GM23338 (cell line): ENCODE measurements at regions not wholly inside any gene's neighbourhood (a gene's known extent, or its start where the extent isn't known, plus 50 kb on each side); places are given as distances from the start of the nearest gene placed in this dataset.

Source experiments
- ATAC-seq: fragments of 200-7000 bp; cut with Tn5 transposase; 3 replicates; pipeline ENCODE4 v1.9.1; 2020
- DNase-seq: peaks from one replicate; pipeline ENCODE4 v3.0.0-alpha.2; 2015; ENCODE audit warnings: low spot score
- H2AFZ ChIP-seq: fragments of 200-600 bp; sonication (generic); 2 replicates; pipeline ENCODE4 v1.8.0; 2016; ENCODE audit warnings: antibody characterized with exemption, mild to moderate bottlenecking, moderate library complexity
- H3F3A ChIP-seq: fragments of 200-600 bp; sonication (generic); replicated peaks from 2 replicates; pipeline ENCODE4 v1.8.0; 2017; ENCODE audit warnings: antibody characterized with exemption, mixed run types, low read depth
- H3K27ac ChIP-seq: fragments of 200-600 bp; sonication (generic); 2 replicates; pipeline ENCODE4 v1.6.1; 2016; ENCODE audit warnings: low read depth
- H3K27me3 ChIP-seq: fragments of 200-600 bp; sonication (generic); 2 replicates; pipeline ENCODE4 v1.8.0; 2016; ENCODE audit warnings: mild to moderate bottlenecking, mixed run types, moderate library complexity; ENCODE audit not compliant: insufficient read depth
- H3K36me3 ChIP-seq: fragments of 200-600 bp; sonication (generic); 2 replicates; pipeline ENCODE4 v1.8.0; 2016; ENCODE audit warnings: mild to moderate bottlenecking; ENCODE audit not compliant: insufficient read depth
- H3K4me1 ChIP-seq: fragments of 200-600 bp; sonication (generic); 2 replicates; pipeline ENCODE4 v1.8.0; 2016; ENCODE audit warnings: mild to moderate bottlenecking, moderate library complexity; ENCODE audit not compliant: insufficient read depth
- H3K4me2 ChIP-seq: fragments of 200-600 bp; sonication (generic); 2 replicates; pipeline ENCODE4 v1.7.1; 2017; ENCODE audit warnings: mixed run types
- H3K4me3 ChIP-seq: fragments of 200-600 bp; sonication (generic); 2 replicates; pipeline ENCODE4 v1.6.1; 2016; ENCODE audit warnings: mixed run types
- H3K79me2 ChIP-seq: fragments of 200-600 bp; sonication (generic); replicated peaks from 2 replicates; pipeline ENCODE4 v1.8.0; 2017; ENCODE audit warnings: mild to moderate bottlenecking; ENCODE audit not compliant: insufficient read depth
- H3K9me2 ChIP-seq: fragments of 200-600 bp; sonication (generic); 2 replicates; pipeline ENCODE4 v1.8.0; 2017; ENCODE audit not compliant: insufficient read depth
- H4K20me1 ChIP-seq: fragments of 200-600 bp; sonication (generic); replicated peaks from 2 replicates; pipeline ENCODE4 v1.8.0; 2017; ENCODE audit warnings: mild to moderate bottlenecking; ENCODE audit not compliant: insufficient read depth
- H3K27ac Mint-ChIP-seq: 2 replicates; pipeline ENCODE4 v1.8.0; 2020; ENCODE audit warnings: inconsistent platforms, mild to moderate bottlenecking, moderate library complexity, mixed read lengths
- H3K27me3 Mint-ChIP-seq: 3 replicates; pipeline ENCODE4 v1.8.0; 2022; ENCODE audit warnings: low read depth, mild to moderate bottlenecking, moderate library complexity, mixed read lengths, inconsistent platforms; ENCODE audit not compliant: insufficient read depth, poor library complexity
- H3K36me3 Mint-ChIP-seq: 3 replicates; pipeline ENCODE4 v1.8.0; 2021; ENCODE audit warnings: low read depth, mild to moderate bottlenecking, inconsistent platforms, moderate library complexity, mixed read lengths
- H3K4me1 Mint-ChIP-seq: 3 replicates; pipeline ENCODE4 v1.8.0; 2020; ENCODE audit warnings: mild to moderate bottlenecking, inconsistent platforms, mixed read lengths
- H3K4me3 Mint-ChIP-seq: 3 replicates; pipeline ENCODE4 v1.8.0; 2021; ENCODE audit warnings: moderate library complexity, mild to moderate bottlenecking, inconsistent platforms, mixed read lengths
- H3K9me3 Mint-ChIP-seq: 3 replicates; pipeline ENCODE4 v1.8.0; 2020; ENCODE audit warnings: moderate library complexity, mild to moderate bottlenecking, inconsistent platforms, mixed read lengths
- CREB1 ChIP-seq: fragments of 250-450 bp; sonication (Bioruptor Pico); IDR thresholded peaks from 2 replicates; pipeline ENCODE4 v1.5.0; 2020; ENCODE audit warnings: low read depth, mild to moderate bottlenecking, moderate library complexity
- EZH2 ChIP-seq: fragments of 200-600 bp; sonication (generic); IDR thresholded peaks from one replicate; pipeline ENCODE4 v1.8.0; 2017; ENCODE audit warnings: antibody characterized with exemption, mild to moderate bottlenecking, low read depth; ENCODE audit not compliant: unreplicated experiment
- EZH2phosphoT487 ChIP-seq: fragments of 200-600 bp; sonication (generic); IDR thresholded peaks from one replicate; pipeline ENCODE4 v1.8.1; 2018; ENCODE audit warnings: antibody characterized with exemption; ENCODE audit not compliant: unreplicated experiment
- JUNB ChIP-seq: IDR thresholded peaks from one replicate; pipeline ENCODE4 v1.6.1; 2016; ENCODE audit warnings: antibody characterized with exemption; ENCODE audit not compliant: unreplicated experiment
- NANOG ChIP-seq: IDR thresholded peaks from 2 replicates; pipeline ENCODE4 v1.6.1; 2016; ENCODE audit warnings: antibody characterized with exemption, borderline replicate concordance
- POLR2AphosphoS5 ChIP-seq: IDR thresholded peaks from 2 replicates; pipeline ENCODE4 v1.6.1; 2016; ENCODE audit warnings: antibody characterized with exemption, low read depth
- STAT1 ChIP-seq: IDR thresholded peaks from one replicate; pipeline ENCODE4 v1.6.1; 2016; ENCODE audit warnings: antibody characterized with exemption; ENCODE audit not compliant: unreplicated experiment
- ZNF114 ChIP-seq: fragments of 250-450 bp; sonication (Bioruptor Pico); IDR thresholded peaks from 2 replicates; pipeline ENCODE4 v1.5.0; 2020; ENCODE audit warnings: mild to moderate bottlenecking, moderate library complexity
- ZNF331 ChIP-seq: fragments of 250-450 bp; sonication (Bioruptor Pico); IDR thresholded peaks from 2 replicates; pipeline ENCODE4 v1.5.0; 2020; ENCODE audit warnings: low read depth, mild to moderate bottlenecking, moderate library complexity
- TF ChIP-seq, protein P1 (sequence below): IDR thresholded peaks from 2 replicates; pipeline ENCODE4 v1.6.1; 2016; ENCODE audit warnings: antibody characterized with exemption
- TF ChIP-seq, protein P2 (sequence below), 2 experiments: fragments of 200-600 bp in 1 of 2; sonication (generic) in 1 of 2; conservative IDR thresholded peaks; 2 replicates each; pipeline versions ENCODE4 v1.5.1 to v1.6.1; 2016 to 2017; ENCODE audit warnings: antibody characterized with exemption in 2 of 2, low read depth in 2 of 2, mild to moderate bottlenecking in 2 of 2, moderate library complexity in 1 of 2
- TF ChIP-seq, protein P3 (sequence below): fragments of 250-450 bp; sonication (Bioruptor Pico); IDR thresholded peaks from 2 replicates; pipeline ENCODE4 v1.5.0; 2020; ENCODE audit warnings: mild to moderate bottlenecking, moderate library complexity
- TF ChIP-seq, protein P4 (sequence below): IDR thresholded peaks from one replicate; pipeline ENCODE4 v1.6.1; 2018; ENCODE audit warnings: antibody characterized with exemption; ENCODE audit not compliant: unreplicated experiment

DNA sequence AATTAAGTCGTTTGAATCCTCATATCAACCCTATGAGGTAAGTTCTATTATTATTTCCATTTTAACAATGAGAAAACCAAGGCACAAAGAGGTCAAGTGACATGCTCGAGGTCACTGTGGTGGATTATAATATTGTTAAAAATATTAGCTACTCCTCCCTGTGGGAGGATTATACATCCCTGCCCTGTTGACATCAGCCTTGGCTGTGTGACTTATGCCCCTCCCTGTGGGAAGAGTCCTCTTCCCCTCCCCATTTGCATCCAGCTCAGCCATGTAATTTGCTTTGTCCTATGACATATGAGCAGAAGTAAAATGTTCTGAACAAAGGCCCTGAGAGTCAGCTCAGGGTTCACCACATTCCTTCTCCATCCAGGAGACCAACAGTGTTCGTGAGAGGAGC, 152.7 kb upstream of the ZIC3 start:
- Mint-ChIP-seq H3K4me1 (no peaks in the 10 kb centered on the region; the same call in 2 of the 3 replicates), H3K27me3 (no peaks in the 10 kb centered on the region), H3K36me3 (no peaks in the 10 kb centered on the region), H3K27ac (no peak overlapping the region), H3K4me3 (no peak overlapping the region), H3K9me3 (no peaks in the 10 kb centered on the region)
- TF ChIP-seq ZNF114 (CRISPR knock-in tag) (no peak), EZH2phosphoT487 (no peak), EZH2 (no peak), CREB1 (CRISPR knock-in tag) (no peak), POLR2AphosphoS5 (no peak), NANOG (no peak), JUNB (no peak), ZNF331 (CRISPR knock-in tag) (no peak), STAT1 (no peak)
- TF ChIP-seq, protein P1, sequence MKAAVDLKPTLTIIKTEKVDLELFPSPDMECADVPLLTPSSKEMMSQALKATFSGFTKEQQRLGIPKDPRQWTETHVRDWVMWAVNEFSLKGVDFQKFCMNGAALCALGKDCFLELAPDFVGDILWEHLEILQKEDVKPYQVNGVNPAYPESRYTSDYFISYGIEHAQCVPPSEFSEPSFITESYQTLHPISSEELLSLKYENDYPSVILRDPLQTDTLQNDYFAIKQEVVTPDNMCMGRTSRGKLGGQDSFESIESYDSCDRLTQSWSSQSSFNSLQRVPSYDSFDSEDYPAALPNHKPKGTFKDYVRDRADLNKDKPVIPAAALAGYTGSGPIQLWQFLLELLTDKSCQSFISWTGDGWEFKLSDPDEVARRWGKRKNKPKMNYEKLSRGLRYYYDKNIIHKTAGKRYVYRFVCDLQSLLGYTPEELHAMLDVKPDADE, result no peak
- TF ChIP-seq, protein P2, sequence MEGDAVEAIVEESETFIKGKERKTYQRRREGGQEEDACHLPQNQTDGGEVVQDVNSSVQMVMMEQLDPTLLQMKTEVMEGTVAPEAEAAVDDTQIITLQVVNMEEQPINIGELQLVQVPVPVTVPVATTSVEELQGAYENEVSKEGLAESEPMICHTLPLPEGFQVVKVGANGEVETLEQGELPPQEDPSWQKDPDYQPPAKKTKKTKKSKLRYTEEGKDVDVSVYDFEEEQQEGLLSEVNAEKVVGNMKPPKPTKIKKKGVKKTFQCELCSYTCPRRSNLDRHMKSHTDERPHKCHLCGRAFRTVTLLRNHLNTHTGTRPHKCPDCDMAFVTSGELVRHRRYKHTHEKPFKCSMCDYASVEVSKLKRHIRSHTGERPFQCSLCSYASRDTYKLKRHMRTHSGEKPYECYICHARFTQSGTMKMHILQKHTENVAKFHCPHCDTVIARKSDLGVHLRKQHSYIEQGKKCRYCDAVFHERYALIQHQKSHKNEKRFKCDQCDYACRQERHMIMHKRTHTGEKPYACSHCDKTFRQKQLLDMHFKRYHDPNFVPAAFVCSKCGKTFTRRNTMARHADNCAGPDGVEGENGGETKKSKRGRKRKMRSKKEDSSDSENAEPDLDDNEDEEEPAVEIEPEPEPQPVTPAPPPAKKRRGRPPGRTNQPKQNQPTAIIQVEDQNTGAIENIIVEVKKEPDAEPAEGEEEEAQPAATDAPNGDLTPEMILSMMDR (conservative IDR thresholded peaks at IDR 0.05; ENCODE audit: low read depth in 2 of 2), result no peak
- TF ChIP-seq, protein P3, sequence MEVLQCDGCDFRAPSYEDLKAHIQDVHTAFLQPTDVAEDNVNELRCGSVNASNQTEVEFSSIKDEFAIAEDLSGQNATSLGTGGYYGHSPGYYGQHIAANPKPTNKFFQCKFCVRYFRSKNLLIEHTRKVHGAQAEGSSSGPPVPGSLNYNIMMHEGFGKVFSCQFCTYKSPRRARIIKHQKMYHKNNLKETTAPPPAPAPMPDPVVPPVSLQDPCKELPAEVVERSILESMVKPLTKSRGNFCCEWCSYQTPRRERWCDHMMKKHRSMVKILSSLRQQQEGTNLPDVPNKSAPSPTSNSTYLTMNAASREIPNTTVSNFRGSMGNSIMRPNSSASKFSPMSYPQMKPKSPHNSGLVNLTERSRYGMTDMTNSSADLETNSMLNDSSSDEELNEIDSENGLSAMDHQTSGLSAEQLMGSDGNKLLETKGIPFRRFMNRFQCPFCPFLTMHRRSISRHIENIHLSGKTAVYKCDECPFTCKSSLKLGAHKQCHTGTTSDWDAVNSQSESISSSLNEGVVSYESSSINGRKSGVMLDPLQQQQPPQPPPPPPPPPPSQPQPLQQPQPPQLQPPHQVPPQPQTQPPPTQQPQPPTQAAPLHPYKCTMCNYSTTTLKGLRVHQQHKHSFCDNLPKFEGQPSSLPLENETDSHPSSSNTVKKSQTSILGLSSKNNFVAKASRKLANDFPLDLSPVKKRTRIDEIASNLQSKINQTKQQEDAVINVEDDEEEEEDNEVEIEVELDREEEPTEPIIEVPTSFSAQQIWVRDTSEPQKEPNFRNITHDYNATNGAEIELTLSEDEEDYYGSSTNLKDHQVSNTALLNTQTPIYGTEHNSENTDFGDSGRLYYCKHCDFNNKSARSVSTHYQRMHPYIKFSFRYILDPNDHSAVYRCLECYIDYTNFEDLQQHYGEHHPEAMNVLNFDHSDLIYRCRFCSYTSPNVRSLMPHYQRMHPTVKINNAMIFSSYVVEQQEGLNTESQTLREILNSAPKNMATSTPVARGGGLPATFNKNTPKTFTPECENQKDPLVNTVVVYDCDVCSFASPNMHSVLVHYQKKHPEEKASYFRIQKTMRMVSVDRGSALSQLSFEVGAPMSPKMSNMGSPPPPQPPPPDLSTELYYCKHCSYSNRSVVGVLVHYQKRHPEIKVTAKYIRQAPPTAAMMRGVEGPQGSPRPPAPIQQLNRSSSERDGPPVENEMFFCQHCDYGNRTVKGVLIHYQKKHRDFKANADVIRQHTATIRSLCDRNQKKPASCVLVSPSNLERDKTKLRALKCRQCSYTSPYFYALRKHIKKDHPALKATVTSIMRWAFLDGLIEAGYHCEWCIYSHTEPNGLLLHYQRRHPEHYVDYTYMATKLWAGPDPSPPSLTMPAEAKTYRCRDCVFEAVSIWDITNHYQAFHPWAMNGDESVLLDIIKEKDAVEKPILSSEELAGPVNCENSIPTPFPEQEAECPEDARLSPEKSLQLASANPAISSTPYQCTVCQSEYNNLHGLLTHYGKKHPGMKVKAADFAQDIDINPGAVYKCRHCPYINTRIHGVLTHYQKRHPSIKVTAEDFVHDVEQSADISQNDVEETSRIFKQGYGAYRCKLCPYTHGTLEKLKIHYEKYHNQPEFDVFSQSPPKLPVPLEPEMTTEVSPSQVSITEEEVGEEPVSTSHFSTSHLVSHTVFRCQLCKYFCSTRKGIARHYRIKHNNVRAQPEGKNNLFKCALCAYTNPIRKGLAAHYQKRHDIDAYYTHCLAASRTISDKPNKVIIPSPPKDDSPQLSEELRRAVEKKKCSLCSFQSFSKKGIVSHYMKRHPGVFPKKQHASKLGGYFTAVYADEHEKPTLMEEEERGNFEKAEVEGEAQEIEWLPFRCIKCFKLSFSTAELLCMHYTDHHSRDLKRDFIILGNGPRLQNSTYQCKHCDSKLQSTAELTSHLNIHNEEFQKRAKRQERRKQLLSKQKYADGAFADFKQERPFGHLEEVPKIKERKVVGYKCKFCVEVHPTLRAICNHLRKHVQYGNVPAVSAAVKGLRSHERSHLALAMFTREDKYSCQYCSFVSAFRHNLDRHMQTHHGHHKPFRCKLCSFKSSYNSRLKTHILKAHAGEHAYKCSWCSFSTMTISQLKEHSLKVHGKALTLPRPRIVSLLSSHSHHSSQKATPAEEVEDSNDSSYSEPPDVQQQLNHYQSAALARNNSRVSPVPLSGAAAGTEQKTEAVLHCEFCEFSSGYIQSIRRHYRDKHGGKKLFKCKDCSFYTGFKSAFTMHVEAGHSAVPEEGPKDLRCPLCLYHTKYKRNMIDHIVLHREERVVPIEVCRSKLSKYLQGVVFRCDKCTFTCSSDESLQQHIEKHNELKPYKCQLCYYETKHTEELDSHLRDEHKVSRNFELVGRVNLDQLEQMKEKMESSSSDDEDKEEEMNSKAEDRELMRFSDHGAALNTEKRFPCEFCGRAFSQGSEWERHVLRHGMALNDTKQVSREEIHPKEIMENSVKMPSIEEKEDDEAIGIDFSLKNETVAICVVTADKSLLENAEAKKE (CRISPR knock-in tag), result no peak
- TF ChIP-seq, protein P4, sequence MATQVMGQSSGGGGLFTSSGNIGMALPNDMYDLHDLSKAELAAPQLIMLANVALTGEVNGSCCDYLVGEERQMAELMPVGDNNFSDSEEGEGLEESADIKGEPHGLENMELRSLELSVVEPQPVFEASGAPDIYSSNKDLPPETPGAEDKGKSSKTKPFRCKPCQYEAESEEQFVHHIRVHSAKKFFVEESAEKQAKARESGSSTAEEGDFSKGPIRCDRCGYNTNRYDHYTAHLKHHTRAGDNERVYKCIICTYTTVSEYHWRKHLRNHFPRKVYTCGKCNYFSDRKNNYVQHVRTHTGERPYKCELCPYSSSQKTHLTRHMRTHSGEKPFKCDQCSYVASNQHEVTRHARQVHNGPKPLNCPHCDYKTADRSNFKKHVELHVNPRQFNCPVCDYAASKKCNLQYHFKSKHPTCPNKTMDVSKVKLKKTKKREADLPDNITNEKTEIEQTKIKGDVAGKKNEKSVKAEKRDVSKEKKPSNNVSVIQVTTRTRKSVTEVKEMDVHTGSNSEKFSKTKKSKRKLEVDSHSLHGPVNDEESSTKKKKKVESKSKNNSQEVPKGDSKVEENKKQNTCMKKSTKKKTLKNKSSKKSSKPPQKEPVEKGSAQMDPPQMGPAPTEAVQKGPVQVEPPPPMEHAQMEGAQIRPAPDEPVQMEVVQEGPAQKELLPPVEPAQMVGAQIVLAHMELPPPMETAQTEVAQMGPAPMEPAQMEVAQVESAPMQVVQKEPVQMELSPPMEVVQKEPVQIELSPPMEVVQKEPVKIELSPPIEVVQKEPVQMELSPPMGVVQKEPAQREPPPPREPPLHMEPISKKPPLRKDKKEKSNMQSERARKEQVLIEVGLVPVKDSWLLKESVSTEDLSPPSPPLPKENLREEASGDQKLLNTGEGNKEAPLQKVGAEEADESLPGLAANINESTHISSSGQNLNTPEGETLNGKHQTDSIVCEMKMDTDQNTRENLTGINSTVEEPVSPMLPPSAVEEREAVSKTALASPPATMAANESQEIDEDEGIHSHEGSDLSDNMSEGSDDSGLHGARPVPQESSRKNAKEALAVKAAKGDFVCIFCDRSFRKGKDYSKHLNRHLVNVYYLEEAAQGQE, result no peak
- H3K4me1 ChIP-seq, result no peaks in the 10 kb centered on the region
- no peaks in the 10 kb centered on the region for H3F3A ChIP-seq
- no peak overlapping the region for H3K27ac ChIP-seq
- no peaks in the 10 kb centered on the region for H3K79me2 ChIP-seq
- ATAC-seq (no peak), DNase-seq (no peak)
- no peak overlapping the region for H3K4me3 ChIP-seq
- no peaks in the 10 kb centered on the region for H3K27me3 ChIP-seq
- no peaks in the 10 kb centered on the region for H3K9me2 ChIP-seq
- H2AFZ ChIP-seq, result no peak overlapping the region
- no peaks in the 10 kb centered on the region for H4K20me1 ChIP-seq
- H3K36me3 ChIP-seq, result no peaks in the 10 kb centered on the region
- no peak overlapping the region for H3K4me2 ChIP-seq
